D721Med (cell line): ENCODE measurements at regions not wholly inside any gene's neighbourhood (a gene's known extent, or its start where the extent isn't known, plus 50 kb on each side); places are given as distances from the start of the nearest gene placed in this dataset.
A peak's percentile ranks its signal among the peaks of the same experiment; 100 is the strongest.

Source experiments
- DNase-seq: peaks from one replicate; pipeline ENCODE4 v3.0.0; 2011; ENCODE audit warnings: low spot score; ENCODE audit not compliant: insufficient read length
- FAIRE-seq: peaks from 2 replicates; lab custom pipeline; 2011; peaks lifted over from hg19 to GRCh38; lab: Jason Lieb, UNC
- CTCF ChIP-seq: IDR thresholded peaks from 2 replicates; pipeline ENCODE4 v1.5.1; 2012; ENCODE audit warnings: mild to moderate bottlenecking, control low read depth; ENCODE audit not compliant: insufficient read depth; ENCODE audit errors: missing control alignments

GRCh38 chr15:29926083-29926388 is 103.8 kb upstream of the TJP1 start:
- no peak for FAIRE-seq
- no peak for DNase-seq
- TF ChIP-seq CTCF = no peak

- peak; percentile 61 for TF ChIP-seq CTCF
- peak; percentile 35 for DNase-seq
- no peak for FAIRE-seq
Observed at GRCh38 chr15:29925227-29926082, 103.2 kb upstream of the TJP1 start.

- FAIRE-seq (no peak), DNase-seq (no peak)
- TF ChIP-seq CTCF = no peak
Observed at GRCh38 chr15:29924750-29925149, 102.5 kb upstream of the TJP1 start.

- TF ChIP-seq CTCF = no peak
- DNase-seq (no peak), FAIRE-seq (no peak)
Observed at GRCh38 chr15:29922191-29922590, 99.9 kb upstream of the TJP1 start.

- FAIRE-seq = no peak
- DNase-seq = no peak
- TF ChIP-seq CTCF = no peak
Observed at GRCh38 chr15:29921130-29921601, 98.9 kb upstream of the TJP1 start.

GRCh38 chr15:29920515-29920914 is 98.2 kb upstream of the TJP1 start:
- DNase-seq (no peak), FAIRE-seq (no peak)
- TF ChIP-seq CTCF = no peak

- DNase-seq = no peak
- TF ChIP-seq CTCF = no peak
- no peak for FAIRE-seq
Observed at GRCh38 chr15:29919380-29919881, 97.2 kb upstream of the TJP1 start.
